H9 (cell line): ENCODE measurements at regions not wholly inside any gene's neighbourhood (a gene's known extent, or its start where the extent isn't known, plus 50 kb on each side); places are given as distances from the start of the nearest gene placed in this dataset.

Experiments
- DNase-seq: peaks from one replicate; pipeline ENCODE4 v3.0.0-alpha.2; 2017
- H2AFZ ChIP-seq: one replicate; pipeline ENCODE4 v1.6.1; 2013; ENCODE audit warnings: mild to moderate bottlenecking, low read length, control low read depth, moderate library complexity
- H2AK5ac ChIP-seq: 2 replicates; pipeline ENCODE4 v1.6.1; 2013; ENCODE audit warnings: low read length, control low read depth, mixed read lengths; ENCODE audit not compliant: insufficient read length
- H2BK120ac ChIP-seq: one replicate; pipeline ENCODE4 v1.6.1; 2013; ENCODE audit warnings: low read depth, mild to moderate bottlenecking, low read length, control low read depth, inconsistent platforms; ENCODE audit not compliant: poor library complexity, severe bottlenecking
- H2BK12ac ChIP-seq: 2 replicates; pipeline ENCODE4 v1.6.1; 2013; ENCODE audit warnings: low read length, control low read depth, mixed read lengths, low read depth; ENCODE audit not compliant: insufficient read length
- H2BK15ac ChIP-seq: 2 replicates; pipeline ENCODE4 v1.6.1; 2013; ENCODE audit warnings: low read depth, low read length, control low read depth
- H2BK20ac ChIP-seq: one replicate; pipeline ENCODE4 v1.6.1; 2013; ENCODE audit warnings: low read depth, mild to moderate bottlenecking, low read length, control low read depth, inconsistent platforms; ENCODE audit not compliant: poor library complexity, severe bottlenecking
- H2BK5ac ChIP-seq: 2 replicates; pipeline ENCODE4 v1.6.1; 2013; ENCODE audit warnings: low read length, control low read depth, mixed read lengths; ENCODE audit not compliant: insufficient read length
- H3K14ac ChIP-seq: 2 replicates; pipeline ENCODE4 v1.6.1; 2013; ENCODE audit warnings: low read length, control low read depth; ENCODE audit not compliant: insufficient read depth
- H3K18ac ChIP-seq: 2 replicates; pipeline ENCODE4 v1.6.1; 2013; ENCODE audit warnings: low read depth, mild to moderate bottlenecking, mixed read lengths, low read length, control low read depth; ENCODE audit not compliant: insufficient read length
- H3K23ac ChIP-seq: 2 replicates; pipeline ENCODE4 v1.6.1; 2013; ENCODE audit warnings: low read length, control low read depth, mixed read lengths, low read depth; ENCODE audit not compliant: insufficient read length
- H3K23me2 ChIP-seq: 2 replicates; pipeline ENCODE4 v1.6.1; 2013; ENCODE audit warnings: low read depth, mild to moderate bottlenecking, mixed read lengths, low read length, control low read depth; ENCODE audit not compliant: insufficient read length, poor library complexity, severe bottlenecking
- H3K27ac ChIP-seq: 2 replicates; pipeline ENCODE4 v1.5.1; 2013; ENCODE audit warnings: low read length, control low read depth, mixed read lengths, low read depth; ENCODE audit not compliant: insufficient read length
- H3K27me3 ChIP-seq: 2 replicates; pipeline ENCODE4 v1.6.1; 2013; ENCODE audit warnings: low read length, control low read depth, inconsistent platforms; ENCODE audit not compliant: insufficient read depth
- H3K4ac ChIP-seq: 2 replicates; pipeline ENCODE4 v1.6.1; 2013; ENCODE audit warnings: low read depth, mild to moderate bottlenecking, control low read depth, inconsistent platforms, low read length, moderate library complexity
- H3K4me1 ChIP-seq: 2 replicates; pipeline ENCODE4 v1.6.1; 2013; ENCODE audit warnings: low read length, control low read depth, inconsistent platforms; ENCODE audit not compliant: insufficient read depth
- H3K4me2 ChIP-seq: 2 replicates; pipeline ENCODE4 v1.6.1; 2013; ENCODE audit warnings: low read length, control low read depth, mixed read lengths; ENCODE audit not compliant: insufficient read length, insufficient read depth
- H3K56ac ChIP-seq: 2 replicates; pipeline ENCODE4 v1.6.1; 2013; ENCODE audit warnings: low read depth, mild to moderate bottlenecking, mixed read lengths, low read length, control low read depth; ENCODE audit not compliant: insufficient read length
- H3K79me1 ChIP-seq: 2 replicates; pipeline ENCODE4 v1.6.1; 2013; ENCODE audit warnings: low read depth, mild to moderate bottlenecking, moderate library complexity, low read length, control low read depth, inconsistent platforms; ENCODE audit not compliant: insufficient read depth, poor library complexity, severe bottlenecking
- H3K79me2 ChIP-seq: 2 replicates; pipeline ENCODE4 v1.6.1; 2013; ENCODE audit warnings: low read length, control low read depth, inconsistent platforms; ENCODE audit not compliant: insufficient read depth
- H3K9ac ChIP-seq: 2 replicates; pipeline ENCODE4 v1.6.1; 2013; ENCODE audit warnings: low read length, control low read depth, mixed read lengths; ENCODE audit not compliant: insufficient read length; ENCODE audit errors: extremely low read depth
- H3K9me3 ChIP-seq: one replicate; pipeline ENCODE4 v1.6.1; 2013; ENCODE audit warnings: low read depth, low read length, inconsistent platforms; ENCODE audit not compliant: control insufficient read depth
- H3T11ph ChIP-seq: one replicate; pipeline ENCODE4 v1.6.1; 2013; ENCODE audit warnings: mild to moderate bottlenecking, low read length, control low read depth, inconsistent platforms
- H4K20me1 ChIP-seq: one replicate; pipeline ENCODE4 v1.6.1; 2013; ENCODE audit not compliant: control insufficient read depth, insufficient read length, insufficient read depth
- H4K5ac ChIP-seq: 2 replicates; pipeline ENCODE4 v1.6.1; 2013; ENCODE audit warnings: low read depth, mild to moderate bottlenecking, mixed read lengths, low read length, control low read depth; ENCODE audit not compliant: insufficient read length
- H4K8ac ChIP-seq: replicated peaks from 2 replicates; pipeline ENCODE4 v1.6.1; 2013; ENCODE audit warnings: low read length, control low read depth, mixed read lengths, low read depth; ENCODE audit not compliant: insufficient read length
- H4K91ac ChIP-seq: 2 replicates; pipeline ENCODE4 v1.6.1; 2013; ENCODE audit warnings: low read depth, mild to moderate bottlenecking, moderate library complexity, mixed read lengths, low read length, control low read depth; ENCODE audit not compliant: insufficient read length
- H3K27ac Mint-ChIP-seq, 3 experiments: 2 replicates in 2 of 3; 3 replicates in 1 of 3; pipeline ENCODE4 v1.8.0; 2020 to 2021; ENCODE audit warnings: mixed read lengths in 3 of 3, mild to moderate bottlenecking in 1 of 3, moderate library complexity in 1 of 3
- H3K27me3 Mint-ChIP-seq: 2 replicates; pipeline ENCODE4 v1.8.0; 2021; ENCODE audit warnings: low read depth, mild to moderate bottlenecking, moderate library complexity, mixed read lengths
- H3K36me3 Mint-ChIP-seq, 3 experiments: 2 replicates in 2 of 3; 3 replicates in 1 of 3; pipeline ENCODE4 v1.8.0; 2020 to 2021; ENCODE audit warnings: low read depth in 3 of 3, mixed read lengths in 3 of 3; ENCODE audit not compliant: insufficient read depth in 1 of 3
- H3K4me1 Mint-ChIP-seq, 2 experiments: 2 replicates each; pipeline ENCODE4 v1.8.0; 2020; ENCODE audit warnings: mixed read lengths in 2 of 2
- H3K4me3 Mint-ChIP-seq, 2 experiments: 2 replicates in 1 of 2; 3 replicates in 1 of 2; pipeline ENCODE4 v1.8.0; 2020 to 2021; ENCODE audit warnings: mild to moderate bottlenecking in 2 of 2, mixed read lengths in 2 of 2, moderate library complexity in 1 of 2
- H3K9me3 Mint-ChIP-seq, 2 experiments: 2 replicates in 1 of 2; 3 replicates in 1 of 2; pipeline ENCODE4 v1.8.0; 2020; ENCODE audit warnings: mild to moderate bottlenecking in 2 of 2, mixed read lengths in 2 of 2, moderate library complexity in 1 of 2
- CTCF ChIP-seq: fragments of 200-600 bp; sonication (generic); conservative IDR thresholded peaks from 3 replicates; pipeline ENCODE4 v1.8.0; 2021; ENCODE audit warnings: antibody characterized with exemption, mild to moderate bottlenecking

GRCh38 chr2:217444932-217445331 lies 557.9 kb downstream of the TNS1 start:
- peaks cover 5% of the 10 kb centered on the region for H3K27me3 Mint-ChIP-seq
- Histone ChIP-seq H3K4me1 (no peaks in the 10 kb centered on the region), H3K14ac (no peak overlapping the region), H4K20me1 (no peaks in the 10 kb centered on the region), H2BK12ac (no peak overlapping the region), H3K79me2 (no peaks in the 10 kb centered on the region), H2BK5ac (no peak overlapping the region), H3K9ac (no peak overlapping the region), H3K4me2 (no peak overlapping the region), H3K27ac (no peak overlapping the region), H2BK120ac (no peak overlapping the region), H4K8ac (no peak overlapping the region), H4K91ac (no peak overlapping the region), H4K5ac (no peak overlapping the region), H3K23ac (no peak overlapping the region), H2AFZ (no peak overlapping the region), H3T11ph (no peak overlapping the region), H3K27me3 (no peaks in the 10 kb centered on the region), H2BK20ac (no peak overlapping the region), H3K4ac (no peak overlapping the region), H3K56ac (no peak overlapping the region), H3K18ac (no peak overlapping the region), H3K79me1 (no peaks in the 10 kb centered on the region), H2AK5ac (no peak overlapping the region), H3K23me2 (no peaks in the 10 kb centered on the region), H3K9me3 (no peaks in the 10 kb centered on the region), H2BK15ac (no peak overlapping the region)
- H3K9me3 Mint-ChIP-seq: peaks cover 0 to 4% of the 10 kb centered on the region in 2 experiments; a peak in 2 of 5 replicates
- no peaks in the 10 kb centered on the region; a peak in 1 of 7 replicates for H3K36me3 Mint-ChIP-seq
- H3K27ac Mint-ChIP-seq: no peak overlapping the region
- no peak overlapping the region for H3K4me3 Mint-ChIP-seq
- no peak for DNase-seq
- H3K4me1 Mint-ChIP-seq: no peaks in the 10 kb centered on the region
- no peak for TF ChIP-seq CTCF
